T-cell (primary cell): ENCODE measurements at regions not wholly inside any gene's neighbourhood (a gene's known extent, or its start where the extent isn't known, plus 50 kb on each side); places are given as distances from the start of the nearest gene placed in this dataset.
"Not testable (repeated sequence)": the region's sequence is repeated elsewhere in the genome, so short reads cannot be mapped to it uniquely, and the experiment has no call there.

ENCODE experiments used
- ATAC-seq, 4 experiments: fragments of 200-7000 bp in 3 of 4; fragments of 150-1000 bp in 1 of 4; cut with Tn5 transposase; replicated peaks in 1 of 4; 1 replicate in 3 of 4; 2 replicates in 1 of 4; pipeline ENCODE4 v1.10.0; 2021; ENCODE audit warnings: moderate library complexity in 3 of 4, mild to moderate bottlenecking in 2 of 4, moderate number of reproducible peaks in 1 of 4
- CTCF ChIA-PET, 2 donors: fragments of 300-600 bp; sonication (Branson Sonifier 250); formaldehyde crosslinking; loops; one replicate each; lab custom pipeline; 2022; ENCODE audit warnings: antibody characterized with exemption in 2 of 2; lab: Charles Lee
- POLR2A ChIA-PET, 2 donors: fragments of 300-600 bp; sonication (Branson Sonifier 250); formaldehyde crosslinking; loops; one replicate each; lab custom pipeline; 2022; ENCODE audit warnings: antibody characterized with exemption in 2 of 2; lab: Charles Lee
- DNase-seq, 35 experiments: peaks; one replicate each; pipeline versions ENCODE4 v3.0.0 to v3.0.0-alpha.2; 2013 to 2023
- H3K27ac ChIP-seq: one replicate; pipeline ENCODE4 v1.5.1; 2013; ENCODE audit warnings: low read length
- H3K27me3 ChIP-seq, 2 experiments: replicated peaks in 1 of 2; 1 replicate in 1 of 2; 2 replicates in 1 of 2; pipeline versions ENCODE4 v1.6.1 to v1.7.0; 2013; ENCODE audit warnings: low read length in 1 of 2, mixed read lengths in 1 of 2; ENCODE audit not compliant: control insufficient read depth in 2 of 2, insufficient read depth in 2 of 2; ENCODE audit errors: extremely low read depth in 1 of 2
- H3K36me3 ChIP-seq, 2 donors: 1 replicate in 1 of 2; 2 replicates in 1 of 2; pipeline versions ENCODE4 v1.6.1 to v1.7.0; 2013; ENCODE audit warnings: low read length in 1 of 2; ENCODE audit not compliant: control insufficient read depth in 2 of 2, insufficient read depth in 1 of 2; ENCODE audit errors: extremely low read depth in 1 of 2
- H3K4me1 ChIP-seq, 2 experiments: 1 replicate in 1 of 2; 2 replicates in 1 of 2; pipeline versions ENCODE4 v1.6.1 to v1.7.0; 2013; ENCODE audit warnings: low read length in 2 of 2, mixed read lengths in 1 of 2; ENCODE audit not compliant: insufficient read depth in 2 of 2, control insufficient read depth in 1 of 2; ENCODE audit errors: extremely low read depth in 1 of 2
- H3K4me3 ChIP-seq, 2 donors: 1 replicate in 1 of 2; 2 replicates in 1 of 2; pipeline versions ENCODE4 v1.5.1 to v1.7.0; 2013; ENCODE audit warnings: mild to moderate bottlenecking in 2 of 2, low read length in 1 of 2, moderate library complexity in 1 of 2; ENCODE audit not compliant: control insufficient read depth in 1 of 2; ENCODE audit errors: extremely low read depth in 1 of 2
- H3K9me3 ChIP-seq: 2 replicates; pipeline ENCODE4 v1.7.0; 2013
- H3K27ac Mint-ChIP-seq, 2 donors: one replicate each; pipeline ENCODE4 v1.8.0; 2020 to 2021; ENCODE audit warnings: mild to moderate bottlenecking in 2 of 2, mixed read lengths in 2 of 2
- H3K27me3 Mint-ChIP-seq, 2 donors: one replicate each; pipeline ENCODE4 v1.8.0; 2021 to 2022; ENCODE audit warnings: mixed read lengths in 2 of 2
- H3K36me3 Mint-ChIP-seq: one replicate; pipeline ENCODE4 v1.8.0; 2021; ENCODE audit warnings: mixed read lengths
- H3K4me1 Mint-ChIP-seq, 3 donors: one replicate each; pipeline ENCODE4 v1.8.0; 2020 to 2022; ENCODE audit warnings: mixed read lengths in 3 of 3, mild to moderate bottlenecking in 1 of 3
- H3K4me3 Mint-ChIP-seq, 3 donors: one replicate each; pipeline ENCODE4 v1.8.0; 2020 to 2022; ENCODE audit warnings: mild to moderate bottlenecking in 3 of 3, mixed read lengths in 3 of 3, moderate library complexity in 3 of 3
- H3K9me3 Mint-ChIP-seq, 3 donors: one replicate each; pipeline ENCODE4 v1.8.0; 2020 to 2022; ENCODE audit warnings: mixed read lengths in 3 of 3
- WGBS: methylation state at CpG from one replicate; pipeline ENCODE4 v1.1.5; 2013; ENCODE audit warnings: missing lambda C conversion rate; ENCODE audit not compliant: insufficient coverage; 5-methylcytosine and 5-hydroxymethylcytosine counted together

DNA sequence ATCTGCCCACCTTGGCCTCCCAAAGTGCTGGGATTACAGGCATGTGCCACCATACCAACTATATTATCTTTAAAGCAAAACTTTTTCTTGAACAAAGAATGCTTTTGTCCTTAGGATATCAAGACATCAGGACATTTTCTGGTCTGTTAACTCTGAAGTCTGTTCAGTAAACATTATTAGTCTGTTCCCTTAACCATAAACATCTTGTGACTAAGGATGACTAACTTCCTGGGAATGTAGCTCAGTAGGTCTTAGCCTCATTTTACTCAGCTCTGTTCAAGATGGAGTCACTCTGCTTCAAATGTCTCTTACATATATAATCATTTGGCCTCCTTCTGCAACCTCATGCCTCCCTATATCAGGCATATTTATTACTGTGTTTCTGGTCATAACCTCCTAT is 122.9 kb downstream of the UBE2NL start:
- Histone ChIP-seq H3K36me3 (no peaks in the 10 kb centered on the region), H3K27me3 (no peaks in the 10 kb centered on the region), H3K4me3 (no peak overlapping the region), H3K4me1 (no peaks in the 10 kb centered on the region), H3K9me3 (no peaks in the 10 kb centered on the region), H3K27ac (no peak overlapping the region)
- H3K27me3 Mint-ChIP-seq: peaks cover 0 to 4% of the 10 kb centered on the region in 2 donors
- ChIA-PET POLR2A (no interaction called here), CTCF (no interaction called here)
- no peak for DNase-seq
- no peak overlapping the region for H3K4me3 Mint-ChIP-seq
- H3K9me3 Mint-ChIP-seq: peaks cover 3 to 9% (median 6%) of the 10 kb centered on the region in 3 donors
- H3K36me3 Mint-ChIP-seq: no peaks in the 10 kb centered on the region
- ATAC-seq: no peak
- no peaks in the 10 kb centered on the region for H3K4me1 Mint-ChIP-seq
- H3K27ac Mint-ChIP-seq: no peak overlapping the region

DNA sequence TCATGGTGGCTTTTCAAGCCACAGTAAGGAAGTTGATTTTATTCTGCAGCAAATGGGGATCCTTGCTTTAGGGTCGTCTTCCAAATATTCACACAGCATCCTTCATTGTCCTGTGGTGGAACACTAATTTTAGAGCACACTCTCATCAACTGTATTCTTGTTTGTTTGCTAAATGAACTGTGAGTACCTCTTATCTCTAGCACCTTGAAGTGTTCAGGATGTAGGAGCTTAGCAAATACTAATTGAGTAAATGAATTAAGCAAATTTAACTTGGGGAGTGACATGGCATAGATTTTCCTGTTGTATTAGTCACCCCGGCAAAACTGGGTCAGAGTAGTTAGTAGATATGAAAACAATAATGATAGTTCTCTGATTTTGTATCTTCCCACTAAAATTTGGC is 156.9 kb downstream of the UBE2NL start:
- H3K27me3 ChIP-seq: no peaks in the 10 kb centered on the region
- H3K27ac ChIP-seq: no peak overlapping the region
- Mint-ChIP-seq H3K27me3 (no peaks in the 10 kb centered on the region), H3K4me1 (no peaks in the 10 kb centered on the region), H3K36me3 (no peaks in the 10 kb centered on the region), H3K27ac (no peak overlapping the region), H3K9me3 (peaks cover 0 to 8% (median 0%) of the 10 kb centered on the region in 3 donors), H3K4me3 (no peak overlapping the region)
- CTCF ChIA-PET: no interaction called here
- POLR2A ChIA-PET: no interaction called here
- WGBS: no CpG with 5 or more reads among the region's 2 CpGs
- no peaks in the 10 kb centered on the region for H3K9me3 ChIP-seq
- H3K4me3 ChIP-seq: no peak overlapping the region
- DNase-seq: no peak
- no peaks in the 10 kb centered on the region for H3K4me1 ChIP-seq
- ATAC-seq: no peak
- no peaks in the 10 kb centered on the region for H3K36me3 ChIP-seq

DNA sequence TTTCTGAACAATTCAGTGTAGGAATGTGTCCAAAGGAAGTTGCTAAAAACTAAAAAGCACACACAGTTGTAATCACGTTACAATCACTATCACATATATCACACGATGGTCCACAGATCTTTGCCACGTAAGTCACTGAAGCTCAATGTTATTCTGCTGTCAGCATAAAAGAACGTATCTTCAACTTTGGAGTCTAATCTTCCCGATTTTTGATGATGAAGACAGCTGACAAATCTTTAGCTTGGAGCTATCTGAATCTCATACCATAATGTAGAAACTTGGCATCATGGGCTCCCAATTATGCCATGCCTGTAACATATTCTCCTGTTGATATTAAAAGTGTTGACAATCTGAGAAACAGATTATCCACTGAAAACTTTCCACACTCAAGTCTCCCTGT is 158.4 kb downstream of the UBE2NL start:
- CTCF ChIA-PET: no interaction called here

DNA sequence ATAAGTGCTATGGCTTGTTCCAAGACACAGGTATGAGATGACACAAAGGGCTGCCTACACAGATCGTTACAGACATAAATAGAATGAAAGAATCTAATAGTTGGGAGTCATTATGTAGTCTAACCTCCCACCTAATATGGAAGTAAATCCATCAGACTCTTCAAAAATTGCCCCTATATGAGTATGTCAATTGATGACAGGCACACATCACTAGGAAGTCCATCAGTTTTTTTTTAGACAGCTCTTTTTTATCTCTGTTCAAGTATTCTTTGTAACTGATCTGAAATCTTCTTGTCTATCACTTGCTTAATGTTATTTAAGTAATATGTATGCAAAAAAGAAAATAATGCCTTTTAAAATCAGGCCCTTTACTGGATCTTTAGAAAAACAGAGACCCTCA is 191.6 kb downstream of the UBE2NL start:
- peaks cover 0 to 3% (median 0%) of the 10 kb centered on the region in 3 donors for H3K9me3 Mint-ChIP-seq
- Histone ChIP-seq H3K4me1 (no peaks in the 10 kb centered on the region), H3K27me3 (no peaks in the 10 kb centered on the region), H3K27ac (no peak overlapping the region), H3K4me3 (no peak overlapping the region), H3K36me3 (no peaks in the 10 kb centered on the region), H3K9me3 (no peaks in the 10 kb centered on the region)
- no peaks in the 10 kb centered on the region for H3K4me1 Mint-ChIP-seq
- CTCF ChIA-PET: no interaction called here
- H3K27me3 Mint-ChIP-seq: no peaks in the 10 kb centered on the region
- H3K36me3 Mint-ChIP-seq: no peaks in the 10 kb centered on the region
- POLR2A ChIA-PET: no interaction called here
- ATAC-seq (no peak), DNase-seq (no peak)
- H3K27ac Mint-ChIP-seq: no peak overlapping the region
- H3K4me3 Mint-ChIP-seq: no peak overlapping the region
- no CpG with 5 or more reads among the region's 1 CpG for WGBS

More for the DNA sequence above, 158.4 kb downstream of the UBE2NL start:
- Histone ChIP-seq H3K4me1 (no peaks in the 10 kb centered on the region), H3K27ac (no peak overlapping the region), H3K9me3 (no peaks in the 10 kb centered on the region), H3K27me3 (no peaks in the 10 kb centered on the region), H3K36me3 (no peaks in the 10 kb centered on the region), H3K4me3 (no peak overlapping the region)
- Mint-ChIP-seq H3K4me1 (no peaks in the 10 kb centered on the region), H3K9me3 (peaks cover 0 to 3% (median 0%) of the 10 kb centered on the region in 3 donors), H3K4me3 (no peak overlapping the region), H3K27me3 (no peaks in the 10 kb centered on the region), H3K27ac (no peak overlapping the region), H3K36me3 (no peaks in the 10 kb centered on the region)
- no CpG with 5 or more reads among the region's 5 CpGs for WGBS
- no peak for ATAC-seq
- no peak for DNase-seq
- POLR2A ChIA-PET: no interaction called here

- CTCF ChIA-PET, H3K27ac ChIP-seq, H3K4me1 ChIP-seq, H3K36me3 ChIP-seq, H3K27me3 ChIP-seq, H3K4me1 Mint-ChIP-seq, H3K9me3 ChIP-seq, H3K4me3 ChIP-seq, H3K36me3 Mint-ChIP-seq, POLR2A ChIA-PET, ATAC-seq, H3K9me3 Mint-ChIP-seq, H3K27ac Mint-ChIP-seq, H3K27me3 Mint-ChIP-seq, H3K4me3 Mint-ChIP-seq: not testable (repeated sequence)
- no CpG with 5 or more reads among the region's 5 CpGs for WGBS
- DNase-seq: peak in 1 of 35 experiments; percentile 0
These were observed 198.4 kb downstream of the UBE2NL start for GRCh38 chrX:144082237-144082636.

DNA sequence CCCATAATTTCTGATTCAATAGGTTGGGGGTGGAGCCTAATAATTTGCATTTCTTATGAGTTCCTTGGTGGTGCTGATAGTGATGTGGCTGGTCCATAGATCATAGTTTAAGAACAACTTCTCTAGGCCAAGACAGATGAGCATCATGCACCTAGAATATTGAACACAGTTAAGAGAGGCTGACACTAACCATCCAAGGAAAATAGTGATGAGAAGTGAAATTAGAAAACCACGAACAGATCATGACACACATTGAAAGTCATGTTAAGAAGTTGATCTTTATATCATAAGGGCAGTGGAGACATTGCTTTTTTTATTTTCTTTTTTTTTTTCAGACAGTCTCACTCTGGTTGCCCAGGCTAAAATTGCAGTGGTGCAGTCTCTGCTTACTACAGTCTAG is 205.8 kb downstream of the UBE2NL start:
- H3K36me3 Mint-ChIP-seq, H3K9me3 ChIP-seq, H3K4me1 Mint-ChIP-seq, H3K36me3 ChIP-seq, H3K4me1 ChIP-seq, H3K4me3 Mint-ChIP-seq, H3K4me3 ChIP-seq, CTCF ChIA-PET, DNase-seq, H3K27ac ChIP-seq, H3K27ac Mint-ChIP-seq, ATAC-seq, H3K27me3 Mint-ChIP-seq, H3K27me3 ChIP-seq, H3K9me3 Mint-ChIP-seq, POLR2A ChIA-PET: not testable (repeated sequence)
- WGBS: no CpG with 5 or more reads among the region's 1 CpG

DNA sequence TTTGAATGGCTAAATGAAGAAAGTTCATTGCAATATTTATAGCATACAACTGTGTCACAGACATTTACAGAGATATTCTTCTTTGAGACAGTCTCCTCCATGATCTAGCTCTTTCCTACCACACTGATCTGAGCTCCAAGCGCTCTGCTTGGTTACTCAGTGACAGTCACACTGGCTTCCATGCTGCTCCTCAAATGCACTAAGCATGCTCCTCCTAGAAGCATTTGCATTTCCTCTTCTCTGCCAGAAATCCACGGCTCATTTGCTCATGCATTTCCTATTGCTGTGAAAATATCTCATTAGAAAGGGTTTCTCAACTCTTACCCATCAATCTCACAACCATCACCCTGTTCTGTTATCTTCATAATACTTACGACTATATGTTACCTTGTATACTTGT is 208.2 kb downstream of the UBE2NL start:
- H3K27ac ChIP-seq, H3K27ac Mint-ChIP-seq, H3K9me3 Mint-ChIP-seq, POLR2A ChIA-PET, H3K27me3 Mint-ChIP-seq, H3K27me3 ChIP-seq, H3K36me3 ChIP-seq, H3K4me1 ChIP-seq, ATAC-seq, H3K4me3 ChIP-seq, H3K9me3 ChIP-seq, H3K4me1 Mint-ChIP-seq, H3K36me3 Mint-ChIP-seq, DNase-seq, H3K4me3 Mint-ChIP-seq, CTCF ChIA-PET: not testable (repeated sequence)
- no CpG with 5 or more reads among the region's 3 CpGs for WGBS
